K562 (cell line): ENCODE measurements at regions not wholly inside any gene's neighbourhood (a gene's known extent, or its start where the extent isn't known, plus 50 kb on each side); places are given as distances from the start of the nearest gene placed in this dataset.

Source experiments
- ATAC-seq: fragments of 200-7000 bp; cut with Tn5 transposase; 3 replicates; pipeline ENCODE4 v1.9.1; 2020; ENCODE audit warnings: moderate library complexity
- BruUV-seq: library from RNA; stranded (reverse); fragments of 400-500 nt; replicated peaks from 2 replicates; lab custom pipeline; 2021; lab: Mats Ljungman, UMichigan
- CTCF ChIA-PET: fragments of 300-600 bp; formaldehyde crosslinking; extraction: SDS; loops from one replicate; lab custom pipeline; 2021; ENCODE audit warnings: low intra/inter-chr PET ratio; lab: Yijun Ruan, JAX
- POLR2A ChIA-PET: fragments of 300-600, 350-650 bp; sonication (Branson Sonifier 250); formaldehyde crosslinking; extraction: SDS; loops from one replicate; lab custom pipeline; 2021; ENCODE audit warnings: antibody characterized with exemption, inconsistent platforms; lab: Yijun Ruan, JAX
- DNase-seq, 4 experiments: peaks; one replicate each; pipeline versions ENCODE4 v3.0.0 to v3.0.0-alpha.2; 2011 to 2018; ENCODE audit warnings: low spot score in 3 of 4, mixed read lengths in 3 of 4; ENCODE audit errors: extremely low read depth in 1 of 4
- FAIRE-seq: peaks from 2 replicates; lab custom pipeline; 2011; peaks lifted over from hg19 to GRCh38; lab: Jason Lieb, UNC
- H2AFZ ChIP-seq: 2 replicates; pipeline ENCODE4 v1.6.0; 2011; ENCODE audit warnings: low read depth, low read length, control low read depth, inconsistent platforms
- H3K27ac ChIP-seq: fragments of 200-600 bp; 3 replicates; pipeline ENCODE4 v1.8.0; 2011; ENCODE audit warnings: low read depth, mild to moderate bottlenecking, control low read depth, inconsistent platforms, low read length, moderate library complexity, mixed read lengths; ENCODE audit errors: extremely low read depth
- H3K27me3 ChIP-seq, 2 experiments: fragments of 300-600 bp in 1 of 2; 2 replicates in 1 of 2; 3 replicates in 1 of 2; pipeline versions ENCODE4 v1.6.0 to v1.8.0; 2011; ENCODE audit warnings: inconsistent platforms in 2 of 2, low read length in 2 of 2, mild to moderate bottlenecking in 1 of 2, mixed read lengths in 1 of 2, moderate library complexity in 1 of 2; ENCODE audit not compliant: control insufficient read depth in 2 of 2, insufficient read depth in 2 of 2
- H3K36me3 ChIP-seq: fragments of 300-600 bp; 3 replicates; pipeline ENCODE4 v1.8.0; 2011; ENCODE audit warnings: mild to moderate bottlenecking, low read length, inconsistent platforms; ENCODE audit not compliant: control insufficient read depth, insufficient read depth
- H3K4me1 ChIP-seq, 2 experiments: fragments of 200-600 bp in 1 of 2; replicated peaks in 1 of 2; 2 replicates in 1 of 2; 3 replicates in 1 of 2; pipeline versions ENCODE4 v1.5.1 to v1.8.0; 2011; ENCODE audit warnings: inconsistent platforms in 2 of 2, low read length in 2 of 2, mild to moderate bottlenecking in 1 of 2, mixed read lengths in 1 of 2, moderate library complexity in 1 of 2; ENCODE audit not compliant: control insufficient read depth in 2 of 2, insufficient read depth in 2 of 2
- H3K4me2 ChIP-seq: 2 replicates; pipeline ENCODE4 v1.6.1; 2011; ENCODE audit warnings: low read length, control low read depth, inconsistent platforms, mixed read lengths; ENCODE audit not compliant: insufficient read depth
- H3K4me3 ChIP-seq: fragments of 200-600 bp; sonication (generic), shearing (Covaris generic); 2 replicates; pipeline ENCODE4 v1.5.1; 2016; ENCODE audit warnings: control low read depth, inconsistent platforms
- H3K79me2 ChIP-seq: fragments of 200-600 bp; 3 replicates; pipeline ENCODE4 v1.8.0; 2011; ENCODE audit warnings: low read length, inconsistent platforms; ENCODE audit not compliant: control insufficient read depth, insufficient read depth
- H3K9ac ChIP-seq, 2 experiments: 2 replicates each; pipeline versions ENCODE4 v1.6.0 to v1.6.1; 2011; ENCODE audit warnings: low read depth in 2 of 2, low read length in 2 of 2, control low read depth in 1 of 2, inconsistent platforms in 1 of 2, mild to moderate bottlenecking in 1 of 2, mixed read lengths in 1 of 2; ENCODE audit not compliant: insufficient read depth in 1 of 2
- H3K9me1 ChIP-seq: one replicate; pipeline ENCODE4 v1.6.0; 2011; ENCODE audit warnings: inconsistent platforms, mild to moderate bottlenecking, low read length, moderate library complexity; ENCODE audit not compliant: control insufficient read depth, insufficient read depth
- H3K9me3 ChIP-seq: replicated peaks from 2 replicates; pipeline ENCODE4 v1.5.1; 2011; ENCODE audit warnings: low read depth, low read length, inconsistent platforms; ENCODE audit not compliant: control insufficient read depth, insufficient read depth
- H4K20me1 ChIP-seq: replicated peaks from 2 replicates; pipeline ENCODE4 v1.6.1; 2011; ENCODE audit warnings: low read length, inconsistent platforms, mixed read lengths; ENCODE audit not compliant: control insufficient read depth, insufficient read depth
- ASH1L ChIP-seq: fragments of 450-650 bp; IDR thresholded peaks from 2 replicates; pipeline ENCODE4 v1.6.1; 2018; ENCODE audit warnings: borderline replicate concordance, mild to moderate bottlenecking, low read depth; ENCODE audit not compliant: partially characterized antibody
- CBX3 ChIP-seq, 2 experiments: IDR thresholded peaks; 1 replicate in 1 of 2; 2 replicates in 1 of 2; pipeline ENCODE4 v1.6.1; 2012; ENCODE audit warnings: inconsistent platforms in 2 of 2, low read length in 2 of 2, borderline replicate concordance in 1 of 2, control low read depth in 1 of 2
- DEAF1 ChIP-seq: fragments of 450-650 bp; formaldehyde crosslinking; IDR thresholded peaks from 2 replicates; pipeline ENCODE4 v1.4.0; 2020; ENCODE audit warnings: mild to moderate bottlenecking, moderate library complexity
- LEF1 ChIP-seq: fragments of 450-650 bp; IDR thresholded peaks from 2 replicates; pipeline ENCODE4 v1.6.1; 2016; ENCODE audit warnings: mild to moderate bottlenecking
- MAX ChIP-seq: sonication (generic); formaldehyde crosslinking; IDR thresholded peaks from 2 replicates; pipeline ENCODE4 v1.9.0; 2022; ENCODE audit warnings: mild to moderate bottlenecking, missing genetic modification reagents
- MXD1 ChIP-seq: fragments of 250-450 bp; sonication (Bioruptor Pico); IDR thresholded peaks from 2 replicates; pipeline ENCODE4 v1.8.0; 2021; ENCODE audit warnings: borderline replicate concordance, mild to moderate bottlenecking, moderate library complexity; ENCODE audit not compliant: poor library complexity, severe bottlenecking
- PCBP1 ChIP-seq: fragments of 200-400 bp; formaldehyde crosslinking; IDR thresholded peaks from 2 replicates; pipeline ENCODE4 v1.6.1; 2018; ENCODE audit warnings: mild to moderate bottlenecking, low read depth, low read length; ENCODE audit not compliant: poor library complexity, severe bottlenecking
- RUNX1 ChIP-seq: sonication (generic); IDR thresholded peaks from 2 replicates; pipeline ENCODE4 v1.6.1; 2016; ENCODE audit warnings: antibody characterized with exemption, low read depth
- TCF7 ChIP-seq: sonication (generic); IDR thresholded peaks from 2 replicates; pipeline ENCODE4 v1.6.1; 2016; ENCODE audit warnings: antibody characterized with exemption, borderline replicate concordance
- TEAD2 ChIP-seq: fragments of 450-650 bp; IDR thresholded peaks from 2 replicates; pipeline ENCODE4 v1.6.1; 2016; ENCODE audit warnings: missing genetic modification characterization, control low read depth, missing compliant biosample characterization
- USF1 ChIP-seq: sonication (generic); formaldehyde crosslinking; IDR thresholded peaks from 2 replicates; pipeline ENCODE4 v1.9.0; 2022; ENCODE audit warnings: mild to moderate bottlenecking, missing genetic modification reagents
- ZNF253 ChIP-seq: fragments of 250-450 bp; sonication (Bioruptor Pico); conservative IDR thresholded peaks from 2 replicates; pipeline ENCODE4 v1.6.1; 2021; ENCODE audit warnings: mild to moderate bottlenecking
- ZNF778 ChIP-seq: fragments of 450-650 bp; formaldehyde crosslinking; IDR thresholded peaks from 2 replicates; pipeline ENCODE4 v1.4.0; 2020; ENCODE audit warnings: mild to moderate bottlenecking, moderate library complexity
- WGBS: fragments of 100-300 bp; shearing (Covaris generic); methylation state at CpG from one replicate; pipeline ENCODE4 v1.1.6; 2016; ENCODE audit warnings: low coverage, mixed read lengths; ENCODE audit not compliant: insufficient coverage; ENCODE audit errors: missing lambda C conversion rate; 5-methylcytosine and 5-hydroxymethylcytosine counted together
- in situ Hi-C: fragments of 300-500 bp; cut with MboI; formaldehyde crosslinking; loops from 4 replicates; pipeline ENCODE4 v1.15.0; 2018; ENCODE audit warnings: inconsistent platforms, mixed read lengths
- intact Hi-C: fragments of 100-400 bp; cut with micrococcal nuclease; formaldehyde crosslinking; loops from 2 replicates; pipeline ENCODE4 v1.14.2; 2022

GRCh38 chr22:47443836-47444745 is 681.6 kb downstream of the TBC1D22A start:
- Histone ChIP-seq H3K4me1 (no peaks in the 10 kb centered on the region), H3K9me3 (no peaks in the 10 kb centered on the region), H3K79me2 (no peaks in the 10 kb centered on the region), H3K4me2 (no peak overlapping the region), H3K9ac (no peak overlapping the region), H4K20me1 (no peaks in the 10 kb centered on the region), H3K27ac (no peak overlapping the region), H2AFZ (no peak overlapping the region), H3K9me1 (no peaks in the 10 kb centered on the region), H3K27me3 (no peaks in the 10 kb centered on the region; a peak in 1 of 5 replicates), H3K4me3 (no peak overlapping the region), H3K36me3 (no peaks in the 10 kb centered on the region)
- TF ChIP-seq USF1 (CRISPR knock-in tag) (no peak), DEAF1 (no peak), CBX3 (IDR thresholded peaks at IDR 0.05; ENCODE audit: borderline replicate concordance in 1 of 2, low read length in 2 of 2) (no peak), MAX (CRISPR knock-in tag) (no peak), LEF1 (no peak), MXD1 (no peak), TEAD2 (tag) (no peak), TCF7 (no peak), RUNX1 (no peak), ASH1L (no peak), ZNF778 (CRISPR knock-in tag) (no peak), ZNF253 (CRISPR knock-in tag) (no peak), PCBP1 (no peak)
- in situ Hi-C loops = no loop called here
- BruUV-seq = no TSS peak
- ChIA-PET POLR2A (no interaction called here), CTCF (no interaction called here)
- DNase-seq (no peak), ATAC-seq (no peak), FAIRE-seq (no peak)
- intact Hi-C loops = no loop called here
- WGBS = 0% methylated on average over 14 of the region's 16 CpGs
